ENCODE measurements at regions not wholly inside any gene's neighbourhood (a gene's known extent, or its start where the extent isn't known, plus 50 kb on each side); places are given as distances from the start of the nearest gene placed in this dataset.

DNA sequence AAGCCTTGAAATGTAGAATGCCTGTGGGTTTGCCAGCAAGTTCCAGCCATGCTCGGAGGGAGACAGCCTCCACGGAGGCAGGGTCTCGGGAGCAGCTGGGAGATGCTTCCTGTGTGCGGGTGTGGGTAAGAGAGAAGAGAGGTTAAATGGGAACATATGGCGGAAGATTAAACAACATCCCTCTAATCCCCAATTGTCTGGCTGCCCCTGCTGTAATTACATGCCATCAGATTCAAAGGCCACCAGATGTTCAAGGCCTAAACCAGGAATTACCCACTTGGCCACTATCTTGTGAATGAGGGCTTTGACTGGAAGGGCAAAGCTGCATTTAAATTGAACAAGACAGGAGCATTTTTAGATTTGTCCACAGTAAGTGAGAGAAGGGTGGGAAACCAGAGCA, 81.4 kb upstream of the BACE2 start:
- DNase-seq, result no peak

DNA sequence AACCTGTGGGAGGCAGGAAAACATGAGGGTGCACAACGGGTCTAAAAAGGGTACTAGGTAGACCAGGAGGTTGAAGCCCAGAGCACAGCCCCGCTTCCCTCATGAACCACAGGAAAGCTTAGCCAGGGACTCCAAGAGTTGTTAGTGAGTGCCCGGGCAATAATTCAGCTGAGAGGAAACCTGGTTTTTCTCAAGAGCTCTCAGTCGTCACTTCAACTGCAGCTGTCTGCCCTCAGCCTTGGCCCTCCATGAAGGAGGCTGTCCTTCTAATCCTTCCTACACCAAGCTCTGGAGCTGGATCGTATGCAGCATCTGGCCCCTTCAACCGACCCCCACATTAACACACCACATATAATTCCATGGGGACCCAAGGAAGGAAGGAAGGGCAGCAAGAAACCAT, 77.0 kb upstream of the BACE2 start:
- DNase-seq, result no peak

DNA sequence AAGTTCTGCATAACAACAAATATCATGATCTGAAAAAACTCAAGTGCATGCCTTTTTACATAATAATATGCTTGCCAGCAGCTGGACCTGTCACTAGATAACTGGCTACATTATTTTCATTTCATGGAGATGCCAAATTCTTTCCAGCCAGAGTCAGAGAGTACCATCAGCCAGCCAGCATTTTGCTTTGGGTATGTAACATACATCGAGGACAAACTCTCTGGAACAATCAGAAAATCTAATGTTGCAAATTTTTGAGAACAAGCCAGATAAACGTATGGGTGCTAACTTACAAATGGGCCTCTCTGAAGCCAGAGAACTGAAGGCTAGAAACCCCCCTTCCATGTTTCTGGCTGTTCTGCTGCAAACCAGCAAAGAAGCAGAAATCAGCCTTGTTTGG, 76.3 kb upstream of the BACE2 start:
- DNase-seq, result no peak

DNA sequence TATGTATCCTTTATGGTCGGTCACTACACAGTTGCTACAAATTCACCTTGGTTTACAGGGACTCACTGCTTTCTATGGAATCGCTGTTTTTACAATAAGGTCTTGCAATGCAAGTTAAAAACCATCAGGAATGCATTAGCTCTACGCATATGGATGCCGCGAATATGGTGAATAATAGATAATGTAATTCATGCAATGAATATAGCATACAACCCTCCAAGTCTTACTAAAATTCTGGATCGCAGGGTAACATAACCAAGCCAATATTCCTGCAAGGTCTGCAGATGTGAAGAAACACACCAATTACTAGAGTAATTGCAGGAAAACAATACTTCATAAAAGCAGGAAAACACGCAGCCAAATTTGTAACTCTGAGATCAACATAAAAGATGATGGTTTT, 75.6 kb upstream of the BACE2 start:
- DNase-seq, result no peak

DNA sequence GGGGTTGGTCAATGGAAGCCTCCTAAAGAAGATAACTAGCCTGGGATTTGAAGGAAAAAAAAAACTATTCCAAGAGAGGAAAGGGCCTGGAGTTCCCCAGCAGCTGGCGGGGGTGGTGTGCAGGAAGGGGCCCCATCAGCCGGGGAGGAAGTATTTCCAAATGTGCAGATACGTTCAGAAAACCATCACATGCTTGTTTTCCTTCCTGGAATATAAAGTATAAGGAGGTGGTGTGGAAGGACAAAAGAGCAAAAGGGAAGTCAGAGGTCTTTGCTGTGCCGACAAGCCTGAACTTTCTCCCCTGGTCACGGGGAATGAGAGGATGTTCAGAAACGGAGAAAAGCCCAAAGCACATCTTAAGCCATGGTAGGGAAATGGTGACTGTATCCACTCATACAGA, 72.0 kb upstream of the BACE2 start:
- DNase-seq, result no peak

DNA sequence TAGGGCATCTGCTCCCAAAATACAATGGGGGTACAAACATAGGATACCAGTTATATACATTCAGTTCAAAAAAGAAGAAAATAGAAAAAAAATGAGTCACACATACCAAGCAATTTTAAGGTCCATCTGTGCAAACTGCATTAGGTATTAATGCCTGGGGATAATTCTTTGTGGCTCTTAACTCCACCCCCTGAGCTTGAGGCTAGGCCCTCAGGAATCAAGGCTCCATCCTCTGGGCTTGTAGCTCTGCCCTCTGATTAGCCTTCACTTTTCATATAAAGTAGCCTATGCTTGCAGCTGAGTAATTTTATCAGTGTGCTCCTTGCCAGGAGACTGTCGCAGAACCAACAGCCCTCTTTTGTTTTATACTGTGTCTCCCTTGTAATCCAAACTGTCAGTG, 69.9 kb upstream of the BACE2 start:
- DNase-seq, result peak; percentile 34

DNA sequence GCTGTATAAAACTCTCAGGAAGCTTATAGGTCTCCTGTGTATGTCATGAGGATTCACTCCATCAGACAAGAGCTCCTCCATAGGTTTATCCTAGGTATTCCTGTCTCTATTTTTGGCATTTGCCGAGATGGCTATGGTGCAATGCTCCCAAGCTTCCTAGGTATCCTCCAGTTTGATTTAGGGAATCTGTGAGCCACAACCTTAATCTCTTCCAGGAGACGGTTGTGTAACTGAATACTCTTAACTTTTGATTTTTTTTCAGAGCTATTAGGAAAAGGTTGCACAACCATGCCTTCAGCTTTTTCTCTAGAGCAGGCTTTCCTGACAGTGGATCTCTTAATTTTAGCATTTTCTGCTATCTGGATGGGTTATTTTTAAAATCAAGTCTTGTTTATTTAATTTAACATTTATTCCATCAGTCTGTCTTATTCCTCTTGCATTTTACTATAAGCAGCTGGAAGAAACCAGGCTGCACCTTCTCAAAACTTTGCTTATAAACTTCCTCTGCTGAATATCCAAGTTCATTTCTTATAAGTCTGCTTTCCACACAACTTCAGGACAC, 69.4 kb upstream of the BACE2 start:
- DNase-seq, result peak; percentile 17

DNA sequence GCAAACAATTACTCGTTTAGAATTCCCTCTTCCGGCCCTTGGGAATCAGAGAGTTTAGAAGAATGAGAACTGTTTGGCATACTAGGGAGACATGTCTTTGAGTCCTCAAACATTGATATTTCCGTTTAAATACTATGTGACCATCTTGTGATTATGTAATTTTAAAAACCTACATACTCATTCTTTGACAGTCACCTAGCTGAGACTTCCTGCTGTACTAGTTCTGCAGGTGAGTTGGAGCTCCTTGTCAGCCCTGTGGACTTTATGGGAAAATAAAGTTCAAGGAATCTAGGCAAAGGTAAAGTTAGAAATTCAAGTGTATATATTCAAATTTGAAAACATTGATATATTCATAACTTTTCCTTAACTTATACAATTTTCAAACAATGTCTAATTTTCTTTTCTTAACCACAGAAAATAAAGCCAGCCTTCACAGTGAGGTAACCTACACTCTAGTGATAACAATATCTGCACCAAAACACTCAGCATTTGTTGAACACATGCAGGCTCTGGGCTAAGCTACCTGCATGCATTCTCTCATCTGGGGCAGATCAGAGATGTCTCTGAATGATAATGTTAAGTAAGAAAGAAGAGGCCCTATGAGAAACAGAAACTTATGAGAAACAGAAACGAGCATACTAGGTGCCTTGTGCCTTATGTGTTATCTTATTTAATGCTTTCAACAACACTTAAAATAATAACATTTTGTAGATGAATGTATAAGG, 67.0 kb upstream of the BACE2 start:
- no peak for DNase-seq

DNA sequence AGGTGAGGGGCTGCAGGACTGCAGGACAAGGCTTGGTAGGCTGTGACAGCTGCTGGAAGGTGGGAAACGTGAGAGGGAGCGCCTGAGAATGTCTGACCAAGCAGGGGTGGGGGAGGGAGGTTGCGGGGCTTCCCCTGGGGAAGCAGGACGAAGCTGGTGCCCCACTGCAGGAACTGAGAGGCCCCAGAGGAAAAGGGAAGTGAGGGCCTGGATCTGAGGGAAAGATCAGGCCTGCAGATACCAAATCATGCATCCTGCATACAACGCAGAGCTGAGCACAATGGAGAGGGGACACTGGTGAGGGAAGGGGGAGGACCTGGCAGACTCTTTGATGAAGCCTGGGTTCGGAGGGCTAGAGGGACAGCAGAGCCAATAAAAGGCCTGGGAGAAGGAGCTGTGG, 65.7 kb upstream of the BACE2 start:
- no peak for DNase-seq

DNA sequence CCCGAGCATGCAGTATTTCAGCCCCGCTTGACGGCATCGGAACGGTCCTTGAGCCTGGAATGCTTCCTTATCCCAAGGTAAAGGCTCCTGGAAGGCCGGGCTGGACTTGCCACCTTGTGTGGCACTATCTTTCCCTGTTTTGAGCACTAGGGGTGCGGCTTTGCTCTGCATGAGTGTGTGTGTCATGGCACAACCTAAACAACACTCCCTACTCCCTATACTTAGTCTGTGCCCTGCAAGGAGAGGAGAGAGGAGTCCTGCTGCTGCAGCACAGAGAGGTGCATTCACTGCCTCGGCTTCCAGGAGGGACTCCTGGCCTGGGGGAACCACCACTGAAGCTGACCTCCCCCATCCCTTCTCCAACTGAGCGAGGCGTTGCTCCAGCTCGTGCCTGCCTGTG, 60.4 kb upstream of the BACE2 start:
- no peak for DNase-seq

DNA sequence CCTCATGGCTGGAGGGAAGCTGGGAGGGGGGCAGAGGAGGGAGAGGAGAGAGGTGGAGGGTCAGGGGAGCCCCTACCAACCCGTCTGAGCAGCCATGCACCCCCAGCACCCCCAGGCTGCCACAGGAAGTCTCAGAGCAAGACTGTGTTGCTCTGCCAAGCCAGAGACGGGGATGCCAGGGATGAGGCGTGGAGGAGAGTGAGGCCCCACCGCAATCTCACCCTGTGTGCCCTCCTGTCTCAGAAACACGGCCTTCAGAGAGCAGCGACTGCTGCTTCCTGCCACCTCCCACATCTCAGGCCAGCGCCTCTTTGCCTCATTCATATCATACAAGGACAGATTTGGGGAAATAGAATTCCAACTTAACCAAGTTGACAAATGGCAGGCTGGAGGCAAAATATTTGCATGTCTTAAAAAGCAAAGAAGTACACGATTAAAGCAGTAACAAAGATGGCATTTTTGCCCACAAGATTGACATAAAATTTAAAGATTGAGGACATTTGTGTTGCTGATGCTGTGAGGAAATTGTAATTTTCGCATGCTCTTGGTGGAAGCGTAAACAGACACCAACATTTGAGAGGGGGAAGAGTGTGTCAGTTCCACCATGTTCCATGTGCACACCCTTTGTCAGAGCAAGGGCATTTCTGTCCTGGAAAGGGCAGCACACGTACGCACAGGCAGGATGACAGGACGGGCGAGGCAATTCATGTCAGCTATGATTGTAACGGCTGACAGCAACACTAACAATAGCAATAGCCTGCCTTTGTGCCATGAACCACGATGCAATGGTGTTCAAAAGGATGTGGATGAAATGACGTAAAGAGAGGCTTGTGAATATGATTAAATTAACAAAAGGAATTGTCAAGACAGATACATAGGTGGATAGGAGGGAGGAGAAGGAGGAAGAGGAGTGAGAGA, 59.0 kb upstream of the BACE2 start:
- DNase-seq, result no peak

DNA sequence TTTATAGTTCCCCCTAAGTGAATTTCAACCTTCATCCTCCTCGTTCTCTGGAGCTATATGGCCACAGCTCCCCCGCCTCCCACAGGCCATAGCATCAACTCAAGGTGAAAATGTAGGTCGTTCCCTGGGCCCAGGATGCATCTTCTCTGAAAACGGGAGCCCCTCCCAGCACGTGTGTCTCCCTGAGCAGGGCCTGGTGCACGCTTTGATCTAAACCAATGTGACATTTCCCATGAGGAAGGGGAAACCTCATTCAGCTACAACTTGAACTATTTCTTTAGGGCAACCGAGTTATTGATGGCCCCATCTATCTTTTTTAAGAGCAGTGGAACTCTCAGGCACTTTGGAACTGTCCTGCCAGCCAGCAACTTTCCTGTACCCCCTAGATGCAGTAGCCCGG, 57.8 kb upstream of the BACE2 start:
- no peak for DNase-seq

DNA sequence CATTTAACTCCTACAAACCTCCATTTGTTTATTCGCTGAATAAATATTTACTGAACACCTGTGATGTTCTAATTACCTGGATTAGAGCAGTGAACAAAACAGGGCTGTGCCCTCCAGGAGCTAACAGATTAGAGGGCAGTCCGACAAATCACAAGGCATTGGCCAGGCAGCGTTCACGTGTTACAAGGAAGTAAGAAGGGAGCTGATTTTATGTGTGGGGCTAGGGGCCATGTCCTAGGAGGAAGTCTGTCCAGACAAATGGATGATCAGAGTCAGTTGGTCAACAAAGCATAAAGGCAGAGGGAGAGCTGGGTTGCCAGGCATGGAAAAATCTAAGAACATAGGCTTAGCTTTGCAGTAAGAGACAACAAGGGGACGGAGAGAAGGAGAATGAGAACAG, 57.3 kb upstream of the BACE2 start:
- no peak for DNase-seq

DNA sequence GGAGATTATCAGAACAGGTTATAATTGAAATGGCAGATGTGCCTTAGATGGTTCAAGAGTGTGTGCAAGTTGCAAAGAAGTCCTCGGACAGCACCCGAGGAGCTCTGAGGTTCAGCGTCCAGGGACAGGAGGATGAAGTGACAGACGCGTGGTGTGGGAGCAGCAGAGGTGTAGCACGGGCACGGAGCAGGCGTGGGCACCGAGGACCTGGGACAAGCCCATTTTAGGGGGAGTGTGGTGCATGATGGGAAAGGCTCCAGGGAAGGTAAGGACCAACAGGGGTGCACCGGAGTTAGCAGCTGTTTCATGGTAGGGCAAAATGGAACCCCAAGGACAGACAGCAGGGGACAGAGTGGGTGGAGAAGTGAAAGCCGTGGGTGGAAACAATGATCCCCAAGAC, 56.3 kb upstream of the BACE2 start:
- no peak for DNase-seq

DNA sequence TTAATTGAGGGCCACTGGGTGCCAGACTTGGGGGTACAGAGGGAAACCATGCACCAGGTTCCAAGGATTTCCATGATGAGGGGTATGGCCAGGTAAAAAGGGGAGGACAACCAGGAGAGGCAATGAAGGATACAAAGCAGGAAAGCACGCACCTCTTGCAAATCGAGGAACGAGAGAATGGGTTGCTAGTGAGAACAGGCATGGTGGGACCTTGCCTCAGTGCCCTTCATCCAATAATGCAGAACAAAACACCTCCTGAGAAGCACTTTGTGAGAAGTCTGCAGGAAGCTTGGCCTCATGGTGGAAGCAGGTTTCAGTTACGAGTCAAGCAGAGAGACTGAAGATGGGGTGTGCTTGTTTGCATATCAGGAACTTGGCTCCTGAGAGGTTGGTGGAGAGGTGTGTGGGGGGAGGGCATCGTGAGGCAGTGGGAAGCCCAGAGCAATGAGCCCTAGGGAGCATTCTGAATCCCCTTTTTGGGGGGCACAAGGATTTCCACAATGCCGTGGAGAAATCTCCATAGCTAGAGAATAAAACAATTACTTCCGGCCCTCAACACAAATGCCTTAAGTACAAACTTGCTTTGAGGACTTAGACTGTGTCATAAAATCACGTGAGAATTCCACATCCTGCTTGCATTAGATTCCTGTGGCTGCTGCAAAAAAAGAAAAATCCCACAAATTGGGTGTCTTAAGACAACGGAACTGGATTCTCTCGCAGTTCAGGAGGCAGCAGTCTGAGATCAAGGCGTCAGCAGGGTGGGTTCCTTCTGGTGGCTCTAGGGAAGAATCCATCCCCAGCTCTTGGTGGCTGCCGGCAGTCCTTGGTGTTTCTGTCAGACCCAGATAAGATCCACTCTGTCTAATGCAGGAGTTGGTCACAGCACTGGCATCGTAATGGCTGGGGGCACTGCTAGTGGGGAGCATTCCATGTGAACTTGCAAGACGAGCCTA, 54.9 kb upstream of the BACE2 start:
- peak; percentile 99 for DNase-seq

DNA sequence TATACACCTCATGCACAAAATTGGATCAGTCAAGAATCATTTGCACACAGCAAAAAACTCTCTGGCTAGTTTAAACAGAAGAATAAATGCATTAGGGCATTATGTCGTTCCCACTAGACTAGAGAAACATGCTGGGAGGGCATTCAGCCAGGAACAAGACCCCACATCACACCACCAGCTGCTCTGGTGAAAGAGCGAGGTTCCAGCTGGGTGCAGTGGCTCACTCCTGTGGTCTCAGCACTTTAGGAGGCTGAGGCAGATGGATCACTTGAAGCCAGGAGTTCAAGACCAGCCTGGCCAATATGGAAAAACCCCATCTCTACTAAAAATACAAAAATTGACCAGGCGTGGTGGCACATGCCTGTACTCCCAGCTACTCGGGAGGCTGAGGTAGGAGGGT, 52.1 kb upstream of the BACE2 start:
- no peak for DNase-seq

Data from fibroblast of skin of abdomen (primary cell).